WTC11 (cell line): ENCODE measurements at regions not wholly inside any gene's neighbourhood (a gene's known extent, or its start where the extent isn't known, plus 50 kb on each side); places are given as distances from the start of the nearest gene placed in this dataset.

Source experiments
- ATAC-seq: fragments of 200-7000 bp; cut with Tn5 transposase; 2 replicates; pipeline ENCODE4 v1.10.0; 2021; ENCODE audit warnings: mild to moderate bottlenecking, moderate library complexity
- CTCF ChIA-PET: fragments of 300-600 bp; sonication (Branson Sonifier 250); formaldehyde crosslinking; loops from one replicate; lab custom pipeline; 2021; ENCODE audit warnings: antibody characterized with exemption; lab: Charles Lee
- POLR2A ChIA-PET: fragments of 350-600 bp; sonication (Branson Sonifier 250); formaldehyde crosslinking; loops from one replicate; lab custom pipeline; 2021; ENCODE audit warnings: antibody characterized with exemption; lab: Charles Lee
- DNase-seq: peaks from one replicate; pipeline ENCODE4 v3.0.0; 2021; ENCODE audit warnings: low spot score
- H3K27ac Mint-ChIP-seq: 2 replicates; pipeline ENCODE4 v1.8.0; 2021; ENCODE audit warnings: mixed read lengths
- H3K27me3 Mint-ChIP-seq: 2 replicates; pipeline ENCODE4 v1.8.0; 2021; ENCODE audit warnings: low read depth, mild to moderate bottlenecking, moderate library complexity, mixed read lengths
- H3K36me3 Mint-ChIP-seq: 2 replicates; pipeline ENCODE4 v1.8.0; 2021; ENCODE audit warnings: mixed read lengths
- H3K4me1 Mint-ChIP-seq: 2 replicates; pipeline ENCODE4 v1.8.0; 2022; ENCODE audit warnings: mixed read lengths
- H3K4me3 Mint-ChIP-seq: 2 replicates; pipeline ENCODE4 v1.8.0; 2021; ENCODE audit warnings: mild to moderate bottlenecking, moderate library complexity, mixed read lengths
- H3K9me3 Mint-ChIP-seq: 2 replicates; pipeline ENCODE4 v1.8.0; 2021; ENCODE audit warnings: mixed read lengths
- ATF1 ChIP-seq: sonication (generic); formaldehyde crosslinking; IDR thresholded peaks from 2 replicates; pipeline ENCODE4 v1.8.1; 2023; ENCODE audit warnings: mild to moderate bottlenecking, moderate library complexity, missing genetic modification reagents
- E2F5 ChIP-seq: sonication (generic); formaldehyde crosslinking; IDR thresholded peaks from 2 replicates; pipeline ENCODE4 v1.8.1; 2022; ENCODE audit warnings: mild to moderate bottlenecking, moderate library complexity, missing genetic modification reagents
- GABPB1 ChIP-seq: sonication (generic); formaldehyde crosslinking; IDR thresholded peaks from 2 replicates; pipeline ENCODE4 v1.8.1; 2023; ENCODE audit warnings: mild to moderate bottlenecking, missing genetic modification reagents
- GTF2I ChIP-seq: fragments of 250-450 bp; sonication (Bioruptor Pico); conservative IDR thresholded peaks from 2 replicates; pipeline ENCODE4 v1.4.0; 2021; ENCODE audit warnings: mild to moderate bottlenecking
- HMGXB4 ChIP-seq: sonication (generic); formaldehyde crosslinking; IDR thresholded peaks from 2 replicates; pipeline ENCODE4 v1.8.1; 2023; ENCODE audit warnings: mild to moderate bottlenecking, moderate library complexity, missing genetic modification reagents
- KAT7 ChIP-seq: sonication (generic); formaldehyde crosslinking; IDR thresholded peaks from 2 replicates; pipeline ENCODE4 v1.8.1; 2023; ENCODE audit warnings: missing genetic modification reagents, mild to moderate bottlenecking, borderline replicate concordance
- MYBL2 ChIP-seq: sonication (generic); formaldehyde crosslinking; IDR thresholded peaks from 2 replicates; pipeline ENCODE4 v1.8.1; 2023; ENCODE audit warnings: mild to moderate bottlenecking, moderate library complexity, missing genetic modification reagents
- NFYB ChIP-seq: sonication (generic); formaldehyde crosslinking; conservative IDR thresholded peaks from 2 replicates; pipeline ENCODE4 v1.8.0; 2022; ENCODE audit warnings: low read depth, missing genetic modification reagents
- NR3C1 ChIP-seq: sonication (generic); formaldehyde crosslinking; conservative IDR thresholded peaks from 2 replicates; pipeline ENCODE4 v1.8.1; 2023; ENCODE audit warnings: low read depth, mild to moderate bottlenecking, missing genetic modification reagents
- PRRX2 ChIP-seq: fragments of 250-450 bp; sonication (Bioruptor Pico); IDR thresholded peaks from 2 replicates; pipeline ENCODE4 v1.8.0; 2021; ENCODE audit warnings: mild to moderate bottlenecking
- TP53 ChIP-seq: sonication (generic); formaldehyde crosslinking; IDR thresholded peaks from 2 replicates; pipeline ENCODE4 v1.8.1; 2023; ENCODE audit warnings: mild to moderate bottlenecking, missing genetic modification reagents
- USF1 ChIP-seq: sonication (generic); formaldehyde crosslinking; IDR thresholded peaks from 2 replicates; pipeline ENCODE4 v1.8.0; 2022; ENCODE audit warnings: mild to moderate bottlenecking, missing genetic modification reagents
- ZNF121 ChIP-seq: sonication (generic); formaldehyde crosslinking; IDR thresholded peaks from 2 replicates; pipeline ENCODE4 v1.8.0; 2023; ENCODE audit warnings: missing genetic modification reagents
- ZNF138 ChIP-seq: sonication (generic); formaldehyde crosslinking; conservative IDR thresholded peaks from 2 replicates; pipeline ENCODE4 v1.8.1; 2022; ENCODE audit warnings: mild to moderate bottlenecking, moderate library complexity, missing genetic modification reagents
- ZNF512 ChIP-seq: sonication (generic); formaldehyde crosslinking; IDR thresholded peaks from 2 replicates; pipeline ENCODE4 v1.8.1; 2022; ENCODE audit warnings: missing genetic modification reagents, borderline replicate concordance
- TF ChIP-seq, protein P1 (sequence below): fragments of 250-450 bp; sonication (Bioruptor Pico); IDR thresholded peaks from 2 replicates; pipeline ENCODE4 v1.9.0; 2021; ENCODE audit warnings: mild to moderate bottlenecking
- TF ChIP-seq, protein P2 (sequence below): sonication (generic); formaldehyde crosslinking; IDR thresholded peaks from 2 replicates; pipeline ENCODE4 v1.8.0; 2023; ENCODE audit warnings: missing genetic modification reagents
- TF ChIP-seq, protein P3 (sequence below): sonication (generic); formaldehyde crosslinking; IDR thresholded peaks from 2 replicates; pipeline ENCODE4 v1.8.1; 2023; ENCODE audit warnings: mild to moderate bottlenecking, missing genetic modification reagents, moderate library complexity

DNA sequence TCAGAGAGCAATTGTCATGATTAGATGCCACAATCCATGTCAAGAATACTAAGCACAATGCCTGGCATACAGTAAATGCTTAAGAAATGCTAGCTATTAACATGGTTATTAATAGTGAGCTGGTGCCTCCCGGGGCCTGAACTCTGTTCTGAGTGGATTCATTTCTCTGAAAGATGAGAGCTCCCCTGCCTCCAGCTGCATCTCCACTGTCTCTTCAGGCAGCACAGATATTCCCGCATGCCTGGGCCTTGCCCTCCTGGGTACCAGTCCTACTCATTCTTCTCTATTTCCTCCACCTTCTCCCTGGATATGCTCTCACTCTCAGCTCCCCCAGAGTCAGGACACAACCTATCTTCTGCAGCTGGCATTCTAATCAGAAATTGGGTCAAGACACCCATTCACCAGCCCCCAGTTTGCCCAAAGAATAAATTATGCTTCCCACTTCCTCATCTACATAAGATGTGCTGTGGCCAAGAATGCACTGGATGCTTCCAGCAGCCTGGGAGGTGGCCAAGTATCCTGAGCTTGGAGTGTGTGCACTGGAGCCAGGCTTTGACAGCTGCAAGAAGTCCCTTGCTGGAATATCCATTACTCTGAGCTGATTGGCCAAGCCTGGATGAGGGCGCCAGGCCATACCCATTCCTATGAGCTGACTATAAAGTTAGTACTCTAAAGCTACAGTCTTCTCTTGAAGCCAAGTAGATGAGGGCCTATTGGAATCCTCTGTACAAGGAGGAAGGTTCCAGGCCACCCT is 669.0 kb downstream of the ACTL7B start:
- ChIA-PET CTCF (no interaction called here), POLR2A (no interaction called here)
- DNase-seq = no peak
- Mint-ChIP-seq H3K27ac (no peak overlapping the region), H3K36me3 (no peaks in the 10 kb centered on the region), H3K4me1 (peaks cover 11% of the 10 kb centered on the region), H3K4me3 (no peak overlapping the region), H3K9me3 (peaks cover 8% of the 10 kb centered on the region; the same call in 1 of the 2 replicates), H3K27me3 (no peaks in the 10 kb centered on the region; the same call in 1 of the 2 replicates)
- no peak for ATAC-seq
- TF ChIP-seq GTF2I = no peak
- TF ChIP-seq ZNF121 (CRISPR knock-in tag) = no peak
- no peak for TF ChIP-seq PRRX2 (CRISPR knock-in tag)
- TF ChIP-seq KAT7 (CRISPR knock-in tag) = no peak
- TF ChIP-seq, protein P1, sequence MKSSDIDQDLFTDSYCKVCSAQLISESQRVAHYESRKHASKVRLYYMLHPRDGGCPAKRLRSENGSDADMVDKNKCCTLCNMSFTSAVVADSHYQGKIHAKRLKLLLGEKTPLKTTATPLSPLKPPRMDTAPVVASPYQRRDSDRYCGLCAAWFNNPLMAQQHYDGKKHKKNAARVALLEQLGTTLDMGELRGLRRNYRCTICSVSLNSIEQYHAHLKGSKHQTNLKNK = no peak
- no peak for TF ChIP-seq NR3C1 (CRISPR knock-in tag)
- TF ChIP-seq, protein P2, sequence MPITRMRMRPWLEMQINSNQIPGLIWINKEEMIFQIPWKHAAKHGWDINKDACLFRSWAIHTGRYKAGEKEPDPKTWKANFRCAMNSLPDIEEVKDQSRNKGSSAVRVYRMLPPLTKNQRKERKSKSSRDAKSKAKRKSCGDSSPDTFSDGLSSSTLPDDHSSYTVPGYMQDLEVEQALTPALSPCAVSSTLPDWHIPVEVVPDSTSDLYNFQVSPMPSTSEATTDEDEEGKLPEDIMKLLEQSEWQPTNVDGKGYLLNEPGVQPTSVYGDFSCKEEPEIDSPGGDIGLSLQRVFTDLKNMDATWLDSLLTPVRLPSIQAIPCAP (CRISPR knock-in tag) = no peak

DNA sequence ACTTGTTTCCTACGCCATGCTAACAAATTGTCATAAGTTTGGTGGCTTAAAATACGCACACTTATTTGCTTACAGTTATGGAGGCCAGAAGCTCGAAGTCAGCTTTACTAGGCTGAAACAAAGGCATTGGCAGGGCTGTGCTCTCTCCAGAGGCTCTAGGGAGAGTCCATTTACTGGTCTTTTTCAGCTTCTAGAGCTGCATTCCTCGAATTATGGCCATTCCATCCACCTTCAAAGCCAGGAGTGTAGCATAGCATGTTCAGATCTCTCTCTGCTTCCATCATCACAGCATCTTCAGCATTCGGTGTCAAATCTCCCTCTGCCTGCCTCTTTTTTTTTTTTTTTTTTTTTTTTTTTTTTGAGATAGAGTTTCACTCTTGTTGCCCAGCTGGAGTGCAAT is 670.2 kb downstream of the ACTL7B start:
- no peaks in the 10 kb centered on the region for H3K36me3 Mint-ChIP-seq
- POLR2A ChIA-PET = interaction anchor here (0.6 kb wide), 1 partner anchor 1152 kb away, joined by 3 read pairs; no protein-coding TSS in a partner anchor
- H3K9me3 Mint-ChIP-seq = peaks cover 8% of the 10 kb centered on the region; the same call in 1 of the 2 replicates
- TF ChIP-seq GABPB1 (CRISPR knock-in tag) (no peak), NFYB (CRISPR knock-in tag) (no peak), USF1 (CRISPR knock-in tag) (no peak), ATF1 (CRISPR knock-in tag) (no peak), HMGXB4 (no peak), MYBL2 (CRISPR knock-in tag) (no peak), E2F5 (CRISPR knock-in tag) (no peak), ZNF512 (CRISPR knock-in tag) (no peak), ZNF138 (CRISPR knock-in tag) (no peak), TP53 (CRISPR knock-in tag) (no peak)
- TF ChIP-seq, protein P3, sequence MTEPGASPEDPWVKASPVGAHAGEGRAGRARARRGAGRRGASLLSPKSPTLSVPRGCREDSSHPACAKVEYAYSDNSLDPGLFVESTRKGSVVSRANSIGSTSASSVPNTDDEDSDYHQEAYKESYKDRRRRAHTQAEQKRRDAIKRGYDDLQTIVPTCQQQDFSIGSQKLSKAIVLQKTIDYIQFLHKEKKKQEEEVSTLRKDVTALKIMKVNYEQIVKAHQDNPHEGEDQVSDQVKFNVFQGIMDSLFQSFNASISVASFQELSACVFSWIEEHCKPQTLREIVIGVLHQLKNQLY (CRISPR knock-in tag) = no peak
- TF ChIP-seq, all 79 proteins: peak for 0
- H3K27me3 Mint-ChIP-seq = no peaks in the 10 kb centered on the region; the same call in 1 of the 2 replicates
- DNase-seq (no peak), ATAC-seq (no peak)
- peaks cover 11% of the 10 kb centered on the region for H3K4me1 Mint-ChIP-seq
- CTCF ChIA-PET = interaction anchor here (0.6 kb wide), 3 partner anchors 15 to 522 kb away, joined by 3 to 4 read pairs (median 3); no protein-coding TSS in a partner anchor
- H3K27ac Mint-ChIP-seq = no peak overlapping the region
- no peak overlapping the region for H3K4me3 Mint-ChIP-seq
